ENCODE measurements at regions not wholly inside any gene's neighbourhood (a gene's known extent, or its start where the extent isn't known, plus 50 kb on each side); places are given as distances from the start of the nearest gene placed in this dataset.
"Not testable (repeated sequence)": the region's sequence is repeated elsewhere in the genome, so short reads cannot be mapped to it uniquely, and the experiment has no call there.

- TF ChIP-seq, protein P1, sequence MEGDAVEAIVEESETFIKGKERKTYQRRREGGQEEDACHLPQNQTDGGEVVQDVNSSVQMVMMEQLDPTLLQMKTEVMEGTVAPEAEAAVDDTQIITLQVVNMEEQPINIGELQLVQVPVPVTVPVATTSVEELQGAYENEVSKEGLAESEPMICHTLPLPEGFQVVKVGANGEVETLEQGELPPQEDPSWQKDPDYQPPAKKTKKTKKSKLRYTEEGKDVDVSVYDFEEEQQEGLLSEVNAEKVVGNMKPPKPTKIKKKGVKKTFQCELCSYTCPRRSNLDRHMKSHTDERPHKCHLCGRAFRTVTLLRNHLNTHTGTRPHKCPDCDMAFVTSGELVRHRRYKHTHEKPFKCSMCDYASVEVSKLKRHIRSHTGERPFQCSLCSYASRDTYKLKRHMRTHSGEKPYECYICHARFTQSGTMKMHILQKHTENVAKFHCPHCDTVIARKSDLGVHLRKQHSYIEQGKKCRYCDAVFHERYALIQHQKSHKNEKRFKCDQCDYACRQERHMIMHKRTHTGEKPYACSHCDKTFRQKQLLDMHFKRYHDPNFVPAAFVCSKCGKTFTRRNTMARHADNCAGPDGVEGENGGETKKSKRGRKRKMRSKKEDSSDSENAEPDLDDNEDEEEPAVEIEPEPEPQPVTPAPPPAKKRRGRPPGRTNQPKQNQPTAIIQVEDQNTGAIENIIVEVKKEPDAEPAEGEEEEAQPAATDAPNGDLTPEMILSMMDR (IDR thresholded peaks at IDR 0.05; ENCODE audit: control insufficient read depth, extremely low read depth, insufficient read depth) = no peak
- no peak overlapping the region for H3K4me3 ChIP-seq (ENCODE audit: low read depth, low read length)
- DNase-seq (ENCODE audit: low read depth) = no peak
Observed at GRCh38 chr2:5195636-5196035, 496.5 kb upstream of the SOX11 start.

DNA sequence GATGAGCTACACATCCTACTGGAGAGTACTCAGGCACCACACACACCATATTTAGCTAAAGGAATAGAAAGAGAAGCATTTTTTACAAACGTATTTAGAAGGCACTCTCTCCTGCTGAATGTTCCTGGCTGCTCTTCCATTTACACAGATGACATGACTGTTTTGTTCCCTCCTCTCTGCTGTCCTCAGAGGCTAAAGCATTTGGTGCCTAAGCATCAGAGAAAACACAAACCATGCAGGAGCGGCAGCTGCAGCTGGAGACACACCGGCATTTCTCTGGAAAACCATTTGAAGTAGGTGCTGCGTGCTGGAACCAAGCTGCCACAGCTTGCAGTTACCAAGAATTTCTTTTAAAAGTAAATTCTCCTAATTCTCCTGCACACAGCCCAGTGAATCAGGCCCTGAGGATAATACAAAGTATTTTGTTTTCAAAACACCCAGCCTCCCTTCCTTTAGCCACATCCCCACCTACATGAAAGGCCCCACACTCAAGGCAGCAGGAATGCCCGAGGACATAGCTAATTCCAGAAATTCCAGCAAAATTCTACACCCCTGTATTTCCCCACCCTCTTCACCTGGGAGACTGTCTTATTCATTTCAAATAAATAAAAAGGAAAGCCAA is 488.9 kb upstream of the SOX11 start:
- TF ChIP-seq, protein P1 (IDR thresholded peaks at IDR 0.05; ENCODE audit: control insufficient read depth, extremely low read depth, insufficient read depth) = no peak
- DNase-seq (ENCODE audit: low read depth) = no peak
- no peak overlapping the region for H3K4me3 ChIP-seq (ENCODE audit: low read depth, low read length)

DNA sequence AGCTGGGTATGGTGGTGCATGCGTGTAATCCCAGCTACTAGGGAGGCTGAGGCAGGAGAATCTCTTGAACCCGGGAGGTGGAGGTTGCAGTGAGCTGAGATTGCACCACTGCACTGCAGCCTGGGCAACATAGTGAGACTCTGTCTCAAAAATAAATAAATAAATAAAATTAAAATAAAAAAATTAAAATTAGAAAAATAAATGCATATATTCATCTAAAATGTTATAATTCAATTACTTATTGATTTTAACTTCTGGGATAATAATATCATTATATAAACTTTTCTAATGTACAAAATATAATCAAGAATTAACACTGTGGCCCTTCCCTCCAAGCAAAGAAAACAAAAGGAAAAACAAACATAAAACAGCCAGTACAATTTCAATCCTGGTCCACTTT is 485.4 kb upstream of the SOX11 start:
- not testable (repeated sequence) for DNase-seq (ENCODE audit: low read depth); H3K4me3 ChIP-seq (ENCODE audit: low read depth, low read length)

DNA sequence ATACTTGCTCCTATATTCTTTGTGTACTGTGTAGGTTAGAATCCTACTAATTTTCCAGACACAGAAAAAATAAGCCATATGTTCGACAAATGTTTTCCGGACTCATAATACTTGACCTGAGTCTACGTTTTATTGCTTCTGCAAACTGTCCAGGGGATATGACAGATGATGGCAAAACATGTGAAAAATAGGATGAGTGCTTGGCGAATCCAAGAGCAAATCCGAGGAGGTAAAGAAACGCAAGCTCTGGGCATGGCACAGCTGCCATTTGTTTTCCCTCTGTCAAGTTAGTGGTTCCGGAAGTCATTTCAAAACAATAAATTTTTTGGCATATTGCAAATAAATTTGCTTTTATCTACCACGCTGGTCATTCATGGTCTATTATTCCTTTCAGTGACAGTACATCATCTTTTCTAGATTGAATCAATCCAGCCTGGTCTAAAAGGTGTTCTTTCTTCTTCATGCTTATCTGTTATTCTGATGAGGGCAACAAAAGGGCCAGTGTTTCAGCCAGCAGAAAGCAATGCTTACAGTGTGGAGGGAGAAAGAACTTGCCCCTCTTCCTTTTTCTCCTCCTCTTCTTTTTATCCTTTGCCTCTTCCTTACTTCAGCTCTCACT is 476.1 kb upstream of the SOX11 start:
- H3K4me3 ChIP-seq (ENCODE audit: low read depth, low read length) = no peak overlapping the region
- TF ChIP-seq, protein P1 (IDR thresholded peaks at IDR 0.05; ENCODE audit: control insufficient read depth, extremely low read depth, insufficient read depth) = no peak
- no peak for DNase-seq (ENCODE audit: low read depth)

DNA sequence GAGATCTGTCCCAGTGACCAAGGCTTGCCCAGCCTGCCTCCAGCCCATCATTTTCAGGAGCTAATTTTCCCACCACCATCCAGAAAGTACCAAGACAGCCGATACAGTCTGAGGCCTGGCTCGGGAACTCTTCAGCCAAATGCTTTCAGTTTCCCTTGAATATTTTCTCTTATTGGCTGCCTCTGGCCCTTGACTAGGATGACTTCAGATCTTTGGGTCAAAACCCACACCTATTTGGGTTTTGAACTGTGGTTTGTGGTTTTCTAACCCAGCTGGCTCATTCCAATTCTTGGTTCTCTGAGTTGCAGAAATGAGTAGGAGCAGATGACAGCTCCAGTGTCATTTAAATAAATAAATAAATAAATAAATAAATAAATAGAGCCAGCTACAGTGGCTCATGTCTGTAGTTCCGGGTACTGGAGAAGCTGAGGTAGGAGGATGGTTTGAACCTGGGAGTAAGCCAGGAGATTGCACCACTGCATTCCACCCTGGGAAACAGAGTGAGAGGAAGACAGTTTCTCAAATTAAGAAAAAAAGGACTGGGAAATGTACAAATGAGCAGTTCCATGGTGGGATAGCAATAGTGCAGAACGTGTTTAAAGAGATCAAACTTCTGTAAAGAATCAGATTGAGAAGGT is 465.0 kb upstream of the SOX11 start:
- no peak overlapping the region for H3K4me3 ChIP-seq (ENCODE audit: low read depth, low read length)
- TF ChIP-seq, protein P1 (IDR thresholded peaks at IDR 0.05; ENCODE audit: control insufficient read depth, extremely low read depth, insufficient read depth) = no peak
- DNase-seq (ENCODE audit: low read depth) = no peak

DNA sequence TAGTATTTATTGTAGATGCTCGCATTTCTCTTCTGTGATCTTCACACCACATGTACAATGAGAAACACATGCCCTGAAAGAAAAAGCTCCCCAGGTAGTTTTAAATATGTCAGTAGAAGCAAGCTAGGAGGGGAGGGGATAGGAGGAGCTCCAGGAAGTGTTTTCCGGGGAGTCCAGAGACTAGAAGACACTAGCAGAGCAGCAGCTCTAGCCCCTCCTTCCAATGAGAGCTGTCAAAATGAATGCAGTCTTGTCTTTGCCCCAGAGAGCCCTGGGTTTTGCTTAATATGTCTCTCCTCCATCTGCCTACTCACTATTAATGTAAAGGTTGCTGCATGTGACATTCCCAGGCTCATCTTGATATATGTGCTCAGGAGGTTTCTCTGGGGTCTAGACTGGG is 462.6 kb upstream of the SOX11 start:
- DNase-seq (ENCODE audit: low read depth) = no peak
- H3K4me3 ChIP-seq (ENCODE audit: low read depth, low read length) = no peak overlapping the region
- TF ChIP-seq, protein P1 (IDR thresholded peaks at IDR 0.05; ENCODE audit: control insufficient read depth, extremely low read depth, insufficient read depth) = no peak

DNA sequence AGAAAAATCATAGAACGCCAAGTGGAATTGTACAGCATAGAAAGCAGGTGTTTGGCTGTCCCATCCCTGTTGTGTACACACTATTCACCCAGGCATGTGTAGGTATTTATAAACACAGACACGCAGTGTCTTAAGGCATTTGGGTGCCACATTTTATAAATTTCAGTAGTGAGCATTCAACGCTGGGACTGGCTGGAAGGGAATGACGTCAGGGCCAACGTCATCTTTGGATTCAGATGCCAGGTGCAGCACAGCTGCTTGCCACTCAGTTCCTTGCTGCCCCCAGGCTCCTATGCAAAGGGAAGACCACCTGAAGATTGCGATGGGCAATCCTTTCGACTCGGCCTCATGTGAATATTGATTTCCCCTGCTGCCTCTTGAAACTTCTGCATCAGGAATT is 461.7 kb upstream of the SOX11 start:
- TF ChIP-seq, protein P1 (IDR thresholded peaks at IDR 0.05; ENCODE audit: control insufficient read depth, extremely low read depth, insufficient read depth) = no peak
- DNase-seq (ENCODE audit: low read depth) = no peak
- H3K4me3 ChIP-seq (ENCODE audit: low read depth, low read length) = no peak overlapping the region
